NCI-H2196 treated with DMSO at 0.1 percent for 48 hours (cell line): ENCODE measurements at regions not wholly inside any gene's neighbourhood (a gene's known extent, or its start where the extent isn't known, plus 50 kb on each side); places are given as distances from the start of the nearest gene placed in this dataset.

Experiments used
- DNase-seq: peaks from one replicate; lab custom pipeline; 2025; ENCODE audit not compliant: unreplicated experiment; lab: John Stamatoyannopoulos, UW

DNA sequence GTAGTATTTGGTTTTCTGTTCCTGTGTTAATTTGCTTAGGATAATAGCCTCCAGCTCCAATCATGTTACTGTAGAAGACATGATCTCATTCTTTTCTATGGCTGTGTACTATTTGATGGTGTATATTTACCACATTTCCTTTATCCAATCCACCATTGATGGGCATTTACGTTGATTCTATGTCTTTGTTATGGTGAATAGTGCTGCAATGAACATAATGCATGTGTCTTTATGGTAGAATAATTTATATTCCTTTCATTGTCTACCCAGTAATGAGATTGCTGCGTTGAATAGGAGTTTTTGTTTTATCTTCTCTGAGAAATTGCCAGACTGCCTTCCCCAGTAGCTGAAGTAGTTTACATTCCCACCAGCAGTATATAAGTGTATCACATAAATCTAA lies 538.8 kb downstream of the LRRIQ3 start:
- DNase-seq = no peak

DNA sequence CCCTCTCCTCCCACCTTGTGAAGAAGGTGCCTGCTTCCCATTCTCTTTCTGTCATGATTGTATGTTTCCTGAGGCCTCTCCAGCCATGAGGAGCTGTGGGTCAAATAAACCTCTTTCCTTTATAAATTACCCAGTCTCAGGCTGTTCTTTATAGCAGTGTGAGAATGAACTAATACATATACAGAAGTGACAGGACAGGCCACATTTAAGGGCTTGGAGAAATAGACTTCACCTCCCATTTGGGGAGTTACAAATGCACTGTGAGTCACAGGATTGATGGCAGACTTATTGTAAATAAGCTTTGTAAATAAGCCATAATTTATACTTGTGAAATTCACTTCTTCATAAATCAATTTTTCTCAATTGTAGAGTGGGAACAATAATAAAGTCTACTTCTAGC lies 543.3 kb downstream of the LRRIQ3 start:
- DNase-seq = no peak

DNA sequence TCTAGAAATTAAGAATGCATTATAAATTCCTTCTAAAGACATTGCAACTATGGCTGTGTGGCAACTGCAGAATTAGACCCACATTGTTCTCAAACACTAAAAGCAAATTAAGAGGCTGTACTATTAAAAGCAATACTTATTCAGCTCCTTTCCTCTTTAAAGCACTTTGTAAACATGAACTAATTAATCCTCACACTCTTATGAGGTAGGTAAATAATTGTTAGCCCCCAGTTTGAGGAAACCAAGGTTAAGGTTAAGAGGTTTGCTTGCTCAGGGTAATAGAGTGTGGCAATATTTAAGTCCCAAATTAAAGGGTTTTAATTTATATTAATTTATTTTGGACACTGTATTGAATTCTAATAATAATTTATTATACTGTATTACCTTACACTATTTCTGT lies 553.8 kb downstream of the LRRIQ3 start:
- DNase-seq = no peak

DNA sequence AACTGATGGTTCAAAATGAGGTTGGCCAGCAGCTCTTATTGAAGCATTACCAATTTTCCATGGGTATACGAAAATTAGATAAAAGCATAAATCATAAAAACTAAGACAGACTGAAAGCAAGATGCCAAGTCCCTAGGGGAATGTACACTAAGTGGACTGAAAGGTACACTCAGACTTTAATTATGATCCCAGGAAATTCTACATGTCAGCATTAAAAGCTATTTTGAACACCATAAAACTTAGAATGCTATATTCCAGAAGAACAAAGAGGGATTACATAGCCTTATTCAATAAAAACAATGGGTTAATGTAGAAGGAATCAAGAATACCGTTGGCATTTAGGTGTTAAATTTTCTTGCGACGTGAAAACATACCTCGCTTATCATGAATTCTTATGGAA lies 558.5 kb downstream of the LRRIQ3 start:
- DNase-seq = no peak

DNA sequence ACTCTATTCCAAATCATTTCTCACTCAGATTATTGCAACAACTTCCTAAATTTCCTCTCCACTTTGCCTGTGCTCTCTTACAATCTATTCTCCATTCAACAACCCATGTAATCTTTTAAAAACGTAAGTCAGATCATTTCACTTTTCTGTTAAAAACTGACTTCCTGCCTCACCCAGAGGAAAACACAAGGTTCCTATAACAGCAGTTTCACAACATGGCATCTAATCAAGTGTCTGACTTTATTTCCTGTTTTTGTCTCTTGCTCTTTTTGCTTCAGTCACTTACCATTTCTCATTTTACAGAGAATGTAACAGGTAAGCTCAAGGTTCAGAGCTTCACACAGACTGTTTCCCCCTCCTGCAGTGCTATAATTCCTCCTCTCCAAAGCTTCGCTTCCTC lies 560.7 kb downstream of the LRRIQ3 start:
- no peak for DNase-seq

DNA sequence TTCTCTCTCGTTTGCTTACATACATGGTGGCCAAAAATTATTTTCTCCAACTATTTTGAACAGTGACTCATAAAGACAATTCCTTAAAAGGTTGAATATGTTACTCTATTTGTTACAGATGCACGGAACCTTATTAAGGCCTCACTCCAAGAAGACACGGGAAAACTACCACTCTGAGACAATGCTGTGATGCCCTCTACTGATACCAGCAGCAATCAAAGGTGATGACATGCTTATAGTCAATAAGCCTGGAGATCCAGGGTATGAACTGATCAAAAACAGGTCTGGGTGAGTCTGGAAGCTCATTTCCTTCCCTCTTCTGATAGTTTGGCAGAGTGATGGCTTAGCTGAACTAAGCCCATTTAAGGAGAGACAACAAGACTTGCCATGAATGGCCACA lies 563.0 kb downstream of the LRRIQ3 start:
- DNase-seq = no peak

DNA sequence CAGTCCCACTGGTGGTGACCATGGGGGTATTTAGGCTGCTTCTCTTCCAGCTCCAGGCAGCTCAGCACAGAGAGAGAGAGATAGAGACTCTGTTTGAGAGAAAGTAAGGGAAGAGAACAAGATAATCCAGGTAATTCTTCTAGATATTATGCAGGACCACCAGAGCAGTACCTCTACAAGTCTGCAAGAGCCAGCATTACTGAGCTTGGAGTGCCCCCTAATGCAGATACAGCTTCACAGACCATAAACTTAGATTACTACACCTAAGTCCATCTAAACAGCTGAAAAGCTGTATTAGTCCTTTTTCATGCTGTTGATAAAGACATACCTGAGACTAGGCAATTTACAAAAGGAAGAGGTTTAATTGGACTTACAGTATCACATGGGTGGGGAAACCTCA lies 570.3 kb downstream of the LRRIQ3 start:
- DNase-seq = no peak

DNA sequence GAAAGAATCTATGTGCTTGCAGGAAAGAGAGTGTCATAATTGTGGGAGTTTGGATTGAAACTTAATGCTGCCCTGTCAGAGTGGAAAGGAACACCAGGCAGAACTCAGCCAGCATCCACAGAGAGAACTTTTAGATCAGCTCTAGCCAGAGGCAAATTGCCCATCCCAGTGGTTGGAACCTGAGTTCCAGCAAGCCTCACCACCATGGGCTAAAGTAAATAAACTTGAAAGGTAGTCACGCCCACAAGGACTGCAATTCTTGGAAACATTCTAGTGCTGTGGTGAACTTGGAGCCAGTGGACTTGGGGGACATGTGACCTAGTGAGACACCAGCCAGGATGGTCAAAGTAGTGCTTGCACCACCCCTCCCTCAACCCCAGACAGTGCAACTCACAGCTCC lies 571.6 kb downstream of the LRRIQ3 start:
- no peak for DNase-seq

DNA sequence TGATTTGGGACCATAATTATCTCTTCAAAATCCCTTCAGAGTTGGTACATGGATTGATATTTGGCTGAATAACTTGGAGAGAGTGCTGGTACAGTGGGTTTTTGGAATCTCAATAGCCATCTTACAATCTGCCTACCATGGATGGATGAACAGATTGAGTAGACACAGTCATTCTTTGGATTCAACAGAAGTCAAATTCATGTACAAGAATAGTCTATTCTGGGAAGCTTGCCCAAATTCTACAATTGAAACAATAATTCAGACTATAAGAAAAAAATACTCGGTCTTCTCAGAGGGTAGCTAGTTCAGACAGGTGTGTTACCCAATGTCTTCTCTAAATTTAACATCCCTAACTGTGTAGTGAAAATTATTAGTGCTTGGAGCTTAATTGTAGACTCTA lies 574.0 kb downstream of the LRRIQ3 start:
- DNase-seq = no peak

DNA sequence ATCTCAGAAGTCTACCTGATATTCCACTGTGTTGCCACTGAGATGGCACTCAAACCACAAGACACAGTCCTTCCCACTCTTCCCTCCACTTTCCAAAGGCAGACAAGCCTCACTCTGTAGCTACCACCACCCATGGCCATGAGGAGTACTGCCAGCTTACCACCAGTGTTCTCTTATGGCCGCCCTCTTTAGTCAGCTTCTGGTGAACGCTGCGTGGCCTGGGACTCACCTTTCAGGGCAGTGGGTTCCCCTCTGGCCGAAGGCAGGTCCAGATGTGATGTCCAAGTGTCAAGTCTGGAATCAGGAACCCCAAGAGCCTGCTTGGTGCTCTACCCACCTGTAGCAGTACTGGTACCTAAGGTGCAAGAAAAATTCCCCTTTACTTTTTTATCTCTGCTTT lies 580.8 kb downstream of the LRRIQ3 start:
- no peak for DNase-seq

DNA sequence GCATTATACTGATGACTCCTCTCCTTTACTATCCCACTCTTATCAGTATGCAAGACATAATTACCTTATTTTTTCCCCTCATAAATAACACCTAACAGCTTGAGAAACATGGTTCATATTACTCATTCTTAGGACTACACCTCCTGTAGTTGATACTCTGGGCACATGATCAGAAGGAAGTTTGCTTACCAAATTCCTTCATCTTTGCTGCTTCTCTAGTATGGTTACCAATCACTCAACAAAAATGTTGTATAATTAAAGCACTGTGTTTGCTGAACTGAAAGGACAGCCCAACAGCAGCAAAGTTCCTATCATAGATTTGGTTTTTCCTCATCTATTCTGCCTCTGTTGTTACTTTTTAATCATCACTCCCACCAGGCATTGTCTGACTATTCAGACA lies 586.3 kb downstream of the LRRIQ3 start:
- DNase-seq = no peak

DNA sequence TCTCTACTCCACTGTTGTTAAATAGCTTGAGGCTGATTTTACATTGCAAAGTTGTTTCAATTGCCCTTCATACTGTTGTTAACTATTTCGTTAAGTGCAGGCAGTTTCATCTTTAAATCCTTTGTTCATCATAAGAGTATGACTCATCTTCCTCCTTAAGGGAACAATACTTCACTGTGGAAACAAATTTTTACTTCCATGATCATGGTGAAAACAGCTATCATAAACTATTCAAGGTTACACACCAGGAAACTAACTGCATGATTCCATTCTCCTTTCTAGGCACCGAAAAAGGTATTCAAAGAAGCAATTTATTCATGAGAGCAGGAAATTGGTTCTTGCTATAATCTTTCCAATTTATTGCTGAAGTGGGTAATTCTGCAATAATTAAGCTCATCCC lies 593.2 kb downstream of the LRRIQ3 start:
- DNase-seq = no peak

DNA sequence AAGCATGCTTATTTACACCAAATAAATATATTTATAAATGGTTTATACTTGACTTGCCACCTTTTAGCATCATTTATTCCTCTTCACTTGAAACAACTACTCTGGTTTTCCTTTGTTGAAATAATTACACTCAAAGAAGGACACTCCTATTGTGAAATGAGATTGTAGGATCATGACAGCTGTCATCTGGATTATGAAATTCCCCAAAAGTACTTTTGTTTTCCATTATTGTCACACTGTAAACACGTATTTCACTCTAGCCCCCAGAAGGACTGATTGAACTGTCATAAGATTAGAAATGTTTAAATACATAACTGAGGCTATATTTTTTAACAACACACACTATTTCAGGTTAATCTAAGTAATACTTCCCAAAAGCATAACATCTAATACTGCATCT lies 593.8 kb downstream of the LRRIQ3 start:
- no peak for DNase-seq

DNA sequence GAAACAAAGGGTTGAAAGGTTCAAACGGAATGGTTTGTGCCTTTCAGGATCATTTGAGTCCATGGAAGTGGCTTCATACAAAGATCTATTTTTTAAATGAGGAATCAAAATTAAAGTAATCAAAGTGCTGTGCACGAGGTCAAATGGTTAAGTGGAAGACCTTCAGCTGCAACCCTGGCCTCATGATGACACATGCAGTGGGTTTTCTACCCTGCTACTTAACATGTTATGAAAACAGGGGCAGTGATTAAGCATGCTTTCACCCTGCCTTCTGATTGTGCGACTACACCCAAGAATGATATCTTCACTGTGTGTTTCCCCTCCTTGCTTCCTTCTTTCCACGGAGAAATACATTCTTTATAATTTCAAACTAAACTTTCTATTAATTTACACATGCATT lies 604.2 kb downstream of the LRRIQ3 start:
- DNase-seq = no peak

DNA sequence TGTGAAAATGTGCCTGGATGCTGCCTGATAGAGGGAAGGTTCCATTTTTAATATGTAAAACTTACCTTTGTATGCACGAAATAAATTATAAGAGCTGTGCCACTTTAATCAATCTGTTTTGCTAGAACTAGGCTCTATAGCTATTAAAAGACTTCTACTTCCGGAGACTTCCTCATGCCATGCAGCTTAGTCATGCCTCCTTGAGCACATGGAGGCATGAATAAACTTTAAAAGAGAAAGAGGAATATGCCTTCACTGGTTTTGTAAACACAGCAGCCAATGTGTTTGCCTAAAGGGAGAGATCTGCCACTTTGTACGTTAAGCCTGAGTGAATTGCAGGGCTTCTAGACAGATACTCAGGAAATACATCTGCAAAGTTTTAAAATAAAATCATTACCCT lies 604.6 kb downstream of the LRRIQ3 start:
- DNase-seq = no peak

DNA sequence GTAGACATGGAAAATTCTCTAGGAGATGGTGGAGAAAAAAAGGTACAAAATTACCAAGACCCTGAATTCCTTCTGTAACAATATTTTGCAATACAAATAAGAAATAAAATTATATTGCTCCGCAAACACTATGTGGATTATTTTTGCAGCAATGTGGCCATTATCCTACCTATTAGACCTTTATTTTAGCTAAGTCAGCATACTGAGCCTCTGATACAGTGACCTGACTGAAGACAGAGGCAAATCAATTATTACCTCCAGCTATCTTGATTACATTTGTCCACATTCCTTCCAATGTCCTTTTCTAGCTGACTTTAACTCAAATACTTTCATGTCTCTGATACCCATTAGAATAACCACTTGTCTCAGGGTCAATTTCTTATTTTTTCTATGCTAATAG lies 610.9 kb downstream of the LRRIQ3 start:
- DNase-seq = no peak

DNA sequence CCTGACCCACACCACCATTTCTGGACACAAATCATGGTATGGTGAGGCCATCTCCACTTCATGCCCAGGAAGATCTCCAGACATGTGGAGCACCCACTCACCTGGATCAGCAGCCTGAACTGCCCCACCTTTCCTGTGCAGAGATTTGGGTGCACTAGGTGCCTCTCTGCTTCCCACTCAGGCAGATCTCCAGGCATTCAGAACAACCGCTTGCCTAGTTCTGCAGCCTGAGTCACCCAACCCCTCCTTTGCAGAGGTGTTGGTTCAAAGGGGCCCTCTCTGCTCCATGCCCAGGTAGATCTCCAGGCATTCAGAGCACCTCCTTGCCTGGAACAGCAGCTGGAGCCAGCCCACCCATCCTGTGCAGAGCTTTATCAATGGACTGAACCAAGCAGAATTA lies 620.8 kb downstream of the LRRIQ3 start:
- no peak for DNase-seq

DNA sequence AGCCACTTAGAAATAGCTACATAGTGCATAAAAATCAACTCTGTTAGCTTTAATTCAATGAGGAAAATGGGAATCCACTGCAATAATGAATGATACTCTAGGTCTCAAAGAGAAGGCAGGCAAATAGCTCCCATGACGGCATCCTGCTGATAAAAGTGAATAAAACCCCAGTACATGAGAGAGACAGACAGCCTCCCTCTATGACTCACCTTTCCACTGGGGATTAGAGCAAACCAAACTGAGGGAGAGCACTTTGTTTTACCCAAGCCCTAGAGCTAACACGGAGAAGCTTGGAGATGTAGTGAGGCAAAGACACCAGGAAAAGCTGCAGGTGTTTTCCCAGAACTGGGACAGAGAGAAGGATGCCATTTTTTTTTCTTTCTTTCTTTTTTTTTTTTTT lies 621.9 kb downstream of the LRRIQ3 start:
- DNase-seq = no peak

DNA sequence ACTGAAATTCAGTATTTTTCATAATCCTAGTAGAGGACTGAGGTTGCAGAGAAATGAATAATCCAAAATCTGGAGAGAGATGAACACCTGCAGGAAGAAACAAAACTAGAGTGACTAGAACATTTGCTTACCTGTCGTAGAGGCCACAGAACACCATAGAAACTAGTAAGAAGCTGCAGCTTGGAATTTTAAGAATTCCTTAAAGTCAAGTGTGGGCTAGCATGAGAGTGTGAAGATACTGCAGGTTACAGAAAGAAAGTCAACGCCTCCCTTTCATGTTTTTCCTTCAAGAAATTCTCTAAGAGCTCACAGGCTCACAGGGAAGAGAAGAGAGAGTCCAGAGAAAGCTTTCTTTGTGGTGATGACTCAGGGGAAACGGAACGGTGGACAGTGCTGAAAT lies 633.7 kb downstream of the LRRIQ3 start:
- no peak for DNase-seq

DNA sequence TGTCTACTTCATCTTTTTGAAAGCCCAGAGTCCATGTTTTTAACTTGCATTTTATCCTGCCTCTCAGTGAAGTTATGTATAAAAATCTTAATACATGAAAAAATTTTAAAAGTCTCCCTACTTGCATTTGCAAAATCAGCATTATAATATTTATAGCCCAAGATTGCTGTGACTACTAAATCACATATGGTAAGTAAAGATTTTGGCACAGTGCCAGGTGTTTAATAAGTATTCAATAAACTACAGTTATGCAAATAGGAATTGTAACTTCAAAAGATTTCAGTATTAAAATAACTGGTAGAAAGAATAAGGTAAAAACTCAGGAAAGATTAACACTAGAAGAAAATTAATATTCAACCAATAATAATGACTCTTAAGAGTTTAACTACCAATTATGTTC lies 641.7 kb downstream of the LRRIQ3 start:
- DNase-seq = no peak

DNA sequence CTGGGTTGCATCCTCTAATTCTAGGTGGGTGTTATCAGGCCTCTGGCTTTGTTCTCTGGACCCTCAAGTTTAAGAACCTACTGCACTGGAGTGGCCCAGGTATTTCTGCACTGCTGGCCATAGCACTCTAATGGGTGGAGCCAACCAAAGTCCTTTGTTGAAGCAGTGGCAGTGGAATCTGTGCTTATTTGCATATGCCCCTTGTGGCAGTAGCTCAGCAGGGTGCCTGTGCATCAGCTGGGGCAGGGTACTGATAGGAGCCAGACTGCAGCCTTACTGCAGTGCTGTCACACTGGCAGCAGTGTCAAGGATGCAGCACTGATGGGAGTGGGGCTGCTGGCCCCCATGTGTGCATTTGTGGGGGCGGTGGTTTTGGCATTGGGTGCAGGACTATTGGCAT lies 660.6 kb downstream of the LRRIQ3 start:
- no peak for DNase-seq

DNA sequence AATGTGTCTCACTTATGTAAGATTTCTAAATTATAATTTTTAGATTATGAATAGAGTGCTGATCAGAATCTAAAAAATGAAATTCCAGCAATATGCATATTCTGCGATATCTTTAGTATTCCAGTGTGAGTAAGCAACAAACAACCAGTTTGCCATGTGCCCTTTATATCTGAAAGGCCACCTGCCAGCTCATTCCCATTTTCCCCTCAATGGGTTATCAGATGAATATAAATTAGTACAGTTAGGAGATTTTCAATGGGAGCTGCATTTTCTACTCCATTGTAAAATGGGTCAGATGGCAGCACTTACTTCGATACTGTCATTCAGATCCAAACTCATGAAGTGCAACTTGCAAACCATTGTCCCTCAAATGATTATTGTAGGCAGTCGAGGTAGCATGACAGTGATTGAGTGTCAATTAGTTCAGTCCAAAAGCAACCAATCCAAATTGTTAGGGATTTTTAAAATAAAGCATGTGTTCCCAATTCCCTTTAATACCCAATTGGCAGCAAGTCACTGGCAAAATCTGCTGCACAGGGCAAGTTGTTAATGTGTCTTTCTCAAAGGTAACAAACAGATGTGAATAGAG lies 680.3 kb downstream of the LRRIQ3 start:
- no peak for DNase-seq

DNA sequence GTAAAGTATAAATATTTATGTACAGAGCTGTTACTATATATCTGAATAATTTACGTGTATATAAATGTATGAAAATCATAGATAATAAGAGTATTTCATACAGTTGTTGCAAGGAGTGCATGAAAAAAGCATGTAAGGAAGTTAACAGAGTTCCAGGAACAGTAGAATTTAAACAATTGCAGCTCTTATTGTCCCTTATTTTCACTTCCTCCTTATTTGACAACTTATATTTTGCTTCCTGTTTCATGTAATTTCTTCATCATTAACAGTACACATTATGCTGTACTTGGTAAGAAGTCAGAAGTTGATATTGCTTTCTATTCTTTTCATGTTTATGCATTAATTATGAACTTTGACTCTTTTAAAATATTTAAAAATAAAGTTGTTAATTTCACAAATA lies 681.5 kb downstream of the LRRIQ3 start:
- DNase-seq = no peak

DNA sequence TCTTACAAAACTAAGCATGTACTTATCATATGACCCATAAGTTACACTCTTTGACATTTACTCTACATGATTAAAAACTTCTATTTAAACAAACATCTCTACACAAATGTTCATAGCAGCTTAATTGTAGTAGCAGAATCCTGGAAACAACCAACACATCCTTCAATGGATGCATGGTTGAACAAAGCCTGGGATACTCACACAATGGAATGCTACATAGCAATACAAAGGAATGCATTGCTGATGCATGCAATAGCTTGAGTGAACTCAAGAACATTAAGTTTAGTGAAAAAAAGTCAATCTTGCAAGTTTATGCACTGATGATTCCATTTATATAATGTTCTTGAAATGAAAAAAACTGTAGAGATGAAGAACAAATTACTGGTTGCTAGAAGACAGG lies 686.9 kb downstream of the LRRIQ3 start:
- DNase-seq = no peak
